Hepatocyte (in vitro differentiated cells): ENCODE measurements at regions not wholly inside any gene's neighbourhood (a gene's known extent, or its start where the extent isn't known, plus 50 kb on each side); places are given as distances from the start of the nearest gene placed in this dataset.

Experiments used
- DNase-seq: peaks from one replicate; pipeline ENCODE4 v3.0.0-alpha.2; 2016; ENCODE audit warnings: low spot score
- H2AFZ ChIP-seq: fragments of 200-600 bp; sonication (generic); 2 replicates; pipeline ENCODE4 v1.6.0; 2016; ENCODE audit warnings: antibody characterized with exemption, mild to moderate bottlenecking
- H3K27ac ChIP-seq: fragments of 200-600 bp; sonication (generic); 2 replicates; pipeline ENCODE4 v1.5.1; 2016; ENCODE audit warnings: mild to moderate bottlenecking
- H3K27me3 ChIP-seq: fragments of 200-600 bp; sonication (generic); 2 replicates; pipeline ENCODE4 v1.6.1; 2016
- H3K36me3 ChIP-seq: fragments of 200-600 bp; sonication (generic); replicated peaks from 2 replicates; pipeline ENCODE4 v1.5.1; 2016; ENCODE audit warnings: low read depth; ENCODE audit not compliant: insufficient read depth
- H3K4me1 ChIP-seq: fragments of 200-600 bp; sonication (generic); 2 replicates; pipeline ENCODE4 v1.5.1; 2016; ENCODE audit warnings: mild to moderate bottlenecking, moderate library complexity; ENCODE audit not compliant: insufficient read depth
- H3K4me2 ChIP-seq: fragments of 200-600 bp; sonication (generic); 2 replicates; pipeline ENCODE4 v1.6.0; 2016
- H3K4me3 ChIP-seq: fragments of 200-600 bp; sonication (generic); 2 replicates; pipeline ENCODE4 v1.5.1; 2016; ENCODE audit warnings: mild to moderate bottlenecking
- H3K79me2 ChIP-seq: fragments of 200-600 bp; sonication (generic); 2 replicates; pipeline ENCODE4 v1.6.0; 2017; ENCODE audit warnings: mild to moderate bottlenecking
- H3K9me2 ChIP-seq: fragments of 200-600 bp; sonication (generic); replicated peaks from 2 replicates; pipeline ENCODE4 v1.6.0; 2017; ENCODE audit warnings: mild to moderate bottlenecking; ENCODE audit not compliant: insufficient read depth
- H3K9me3 ChIP-seq: fragments of 200-600 bp; sonication (generic); 2 replicates; pipeline ENCODE4 v1.5.1; 2016; ENCODE audit warnings: low read depth, mild to moderate bottlenecking
- H4K20me1 ChIP-seq: fragments of 200-600 bp; sonication (generic); 2 replicates; pipeline ENCODE4 v1.6.0; 2016; ENCODE audit warnings: mild to moderate bottlenecking; ENCODE audit not compliant: insufficient read depth, poor library complexity, severe bottlenecking
- CTCF ChIP-seq: fragments of 200-600 bp; sonication (generic); IDR thresholded peaks from 2 replicates; pipeline ENCODE4 v1.5.1; 2016; ENCODE audit warnings: antibody characterized with exemption, mild to moderate bottlenecking; ENCODE audit not compliant: poor library complexity
- EZH2 ChIP-seq: fragments of 200-600 bp; sonication (generic); IDR thresholded peaks from 2 replicates; pipeline ENCODE4 v1.6.1; 2016; ENCODE audit warnings: antibody characterized with exemption, mild to moderate bottlenecking, borderline replicate concordance
- EZH2phosphoT487 ChIP-seq: fragments of 200-600 bp; sonication (generic); IDR thresholded peaks from one replicate; pipeline ENCODE4 v1.6.1; 2018; ENCODE audit warnings: antibody characterized with exemption, mild to moderate bottlenecking, low read depth, moderate library complexity; ENCODE audit not compliant: unreplicated experiment, severe bottlenecking
- WGBS: methylation state at CpG from one replicate; pipeline ENCODE4 v1.1.6; 2016; ENCODE audit warnings: low lambda C conversion rate; ENCODE audit errors: missing lambda C conversion rate; 5-methylcytosine and 5-hydroxymethylcytosine counted together

GRCh38 chr2:163246135-163246534, 407.6 kb upstream of the KCNH7 start:
- WGBS = 42% methylated on average over 9 of the region's 9 CpGs

GRCh38 chr2:163236553-163236952, 398.0 kb upstream of the KCNH7 start:
- TF ChIP-seq EZH2phosphoT487 = no peak
- TF ChIP-seq CTCF = no peak
- TF ChIP-seq EZH2 = no peak
- Histone ChIP-seq H4K20me1 (no peaks in the 10 kb centered on the region), H3K27me3 (no peaks in the 10 kb centered on the region), H3K4me3 (no peak overlapping the region), H3K27ac (no peak overlapping the region), H3K9me3 (no peaks in the 10 kb centered on the region), H3K79me2 (no peaks in the 10 kb centered on the region), H3K4me2 (no peak overlapping the region), H3K9me2 (no peaks in the 10 kb centered on the region), H3K36me3 (no peaks in the 10 kb centered on the region), H2AFZ (no peak overlapping the region), H3K4me1 (no peaks in the 10 kb centered on the region)
- DNase-seq = no peak

More at GRCh38 chr2:163246135-163246534, 407.6 kb upstream of the KCNH7 start:
- DNase-seq = no peak
- H4K20me1 ChIP-seq = no peaks in the 10 kb centered on the region
- no peak overlapping the region for H3K4me3 ChIP-seq
- no peak overlapping the region for H2AFZ ChIP-seq
- no peak overlapping the region for H3K4me2 ChIP-seq
- H3K9me3 ChIP-seq = no peaks in the 10 kb centered on the region
- no peak overlapping the region for H3K27ac ChIP-seq
- H3K4me1 ChIP-seq = no peaks in the 10 kb centered on the region
- no peak for TF ChIP-seq EZH2
- no peak for TF ChIP-seq CTCF
- no peak for TF ChIP-seq EZH2phosphoT487
- H3K9me2 ChIP-seq = no peaks in the 10 kb centered on the region
- H3K79me2 ChIP-seq = no peaks in the 10 kb centered on the region
- H3K36me3 ChIP-seq = no peaks in the 10 kb centered on the region
- H3K27me3 ChIP-seq = no peaks in the 10 kb centered on the region

DNA sequence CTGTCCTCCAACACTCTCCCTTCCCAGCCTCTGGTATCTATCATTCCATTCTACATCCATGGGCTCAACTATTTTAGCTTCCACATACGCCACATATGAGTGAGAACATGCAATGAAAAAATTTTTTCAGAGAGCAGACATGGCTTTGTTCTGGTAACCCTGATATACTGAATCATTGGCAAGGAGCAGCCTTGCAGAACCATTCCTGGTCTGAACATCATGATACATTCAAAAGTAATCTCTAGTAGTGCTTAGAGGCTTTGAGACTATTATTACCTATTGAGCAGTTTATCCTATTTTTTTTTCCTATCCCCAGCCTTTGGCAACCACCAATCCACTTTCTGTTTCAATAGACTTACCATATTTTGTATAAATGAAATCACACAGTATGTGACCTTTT, 393.1 kb upstream of the KCNH7 start:
- H2AFZ ChIP-seq = no peak overlapping the region
- no peaks in the 10 kb centered on the region for H3K79me2 ChIP-seq
- H3K4me1 ChIP-seq = no peaks in the 10 kb centered on the region
- WGBS = 92% methylated on average over 1 of the region's 1 CpG
- H3K9me3 ChIP-seq = no peaks in the 10 kb centered on the region
- H3K9me2 ChIP-seq = no peaks in the 10 kb centered on the region
- TF ChIP-seq CTCF (no peak), EZH2phosphoT487 (no peak), EZH2 (no peak)
- no peak for DNase-seq
- H3K27ac ChIP-seq = no peak overlapping the region
- no peaks in the 10 kb centered on the region for H4K20me1 ChIP-seq
- H3K27me3 ChIP-seq = no peaks in the 10 kb centered on the region
- no peak overlapping the region for H3K4me2 ChIP-seq
- H3K4me3 ChIP-seq = no peak overlapping the region
- no peaks in the 10 kb centered on the region for H3K36me3 ChIP-seq

- no peaks in the 10 kb centered on the region for H3K9me3 ChIP-seq
- no peak overlapping the region for H3K4me3 ChIP-seq
- H3K79me2 ChIP-seq = no peaks in the 10 kb centered on the region
- no peak overlapping the region for H3K4me2 ChIP-seq
- H3K27me3 ChIP-seq = no peaks in the 10 kb centered on the region
- H4K20me1 ChIP-seq = no peaks in the 10 kb centered on the region
- WGBS = 66% methylated on average over 3 of the region's 3 CpGs
- no peaks in the 10 kb centered on the region for H3K4me1 ChIP-seq
- H3K9me2 ChIP-seq = no peaks in the 10 kb centered on the region
- no peaks in the 10 kb centered on the region for H3K36me3 ChIP-seq
- DNase-seq = no peak
- no peak for TF ChIP-seq EZH2phosphoT487
- no peak for TF ChIP-seq CTCF
- no peak for TF ChIP-seq EZH2
- no peak overlapping the region for H2AFZ ChIP-seq
- no peak overlapping the region for H3K27ac ChIP-seq
These were observed 375.1 kb upstream of the KCNH7 start for GRCh38 chr2:163213661-163214081.
